ENCODE measurements at regions not wholly inside any gene's neighbourhood (a gene's known extent, or its start where the extent isn't known, plus 50 kb on each side); places are given as distances from the start of the nearest gene placed in this dataset.
A peak's percentile ranks its signal among the peaks of the same experiment; 100 is the strongest.
"Not testable (repeated sequence)": the region's sequence is repeated elsewhere in the genome, so short reads cannot be mapped to it uniquely, and the experiment has no call there.

DNA sequence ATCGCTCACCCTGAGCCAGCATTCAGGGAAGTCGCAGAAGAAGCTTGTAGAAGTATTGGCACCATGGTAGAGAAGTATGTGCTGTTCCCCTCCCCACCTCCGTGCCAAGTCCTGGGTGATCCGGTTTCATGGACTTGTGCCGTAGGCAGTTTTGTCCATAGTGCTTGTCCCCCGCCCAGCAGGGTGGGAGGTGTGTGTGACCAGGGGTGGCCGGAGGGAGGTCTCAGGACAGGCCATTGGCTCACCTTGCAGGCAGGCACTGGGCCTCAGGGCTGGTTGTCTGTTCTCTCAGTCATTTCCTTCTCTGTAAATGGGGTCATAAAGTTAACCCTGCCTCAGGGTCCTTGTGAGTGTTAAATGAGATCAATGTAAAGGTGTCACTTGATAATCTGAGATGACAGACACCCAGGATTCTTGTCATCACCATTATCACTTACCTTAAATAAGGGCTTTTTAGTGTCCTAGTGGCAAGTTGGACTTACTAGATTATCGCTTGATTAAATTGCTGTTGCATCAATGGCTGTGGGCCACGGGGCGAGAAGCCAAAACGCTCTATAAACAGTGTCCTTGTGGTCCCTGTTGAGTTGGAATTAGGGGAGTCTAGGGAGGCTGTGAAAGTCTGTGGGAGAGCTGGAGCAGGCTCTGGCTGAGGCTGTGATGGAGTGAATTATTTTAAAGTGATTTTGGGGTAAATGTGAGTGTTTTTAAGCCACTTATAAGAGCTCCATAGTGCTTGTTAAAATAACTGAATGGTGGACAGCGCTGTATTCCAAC, 130.0 kb downstream of the MRPL57 start:
- not testable (repeated sequence) for H3K27ac ChIP-seq (ENCODE audit: low read depth in 1 of 2, low read length in 1 of 2); DNase-seq (ENCODE audit: low read depth in 6 of 9, low spot score in 9 of 9)
- 89% methylated on average over 12 of the region's 12 CpGs for WGBS

DNA sequence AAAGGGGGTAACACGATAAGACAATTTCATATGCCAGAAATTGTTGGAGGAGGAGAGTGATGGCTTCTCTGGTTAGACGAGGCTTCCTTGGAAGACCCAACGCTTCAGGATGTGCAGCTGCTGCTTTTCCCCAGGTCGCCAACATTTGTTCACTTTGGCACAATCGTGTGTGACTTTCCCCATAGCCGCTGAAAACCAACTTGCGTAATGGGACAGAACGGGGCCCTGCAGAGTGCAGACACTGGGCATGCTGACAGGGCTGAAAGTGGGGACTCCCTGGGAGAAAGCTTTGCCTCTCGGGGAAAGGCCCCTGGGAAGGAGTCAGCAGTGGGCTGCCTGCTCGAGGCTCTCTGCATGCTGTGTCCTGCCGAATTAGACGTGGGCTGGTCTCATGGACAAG, 130.7 kb downstream of the MRPL57 start:
- H3K9me3 ChIP-seq (ENCODE audit: control insufficient read depth in 2 of 2, insufficient read depth in 1 of 2, low read length in 1 of 2); DNase-seq (ENCODE audit: low read depth in 6 of 9, low spot score in 9 of 9); H3K4me3 ChIP-seq (ENCODE audit: low read length in 2 of 2); H3K27ac ChIP-seq (ENCODE audit: low read depth in 1 of 2, low read length in 1 of 2); H3K27me3 ChIP-seq (ENCODE audit: control insufficient read depth in 2 of 2, insufficient read depth in 1 of 2, low read length in 1 of 2); H3K4me1 ChIP-seq (ENCODE audit: control insufficient read depth in 2 of 2, insufficient read depth in 2 of 2, low read length in 2 of 2); H3K36me3 ChIP-seq (ENCODE audit: control insufficient read depth in 2 of 2, insufficient read depth in 2 of 2, low read length in 1 of 2): not testable (repeated sequence)
- 96% methylated on average over 11 of the region's 12 CpGs for WGBS

More for the DNA sequence above, 130.0 kb downstream of the MRPL57 start:
- not testable (repeated sequence) for H3K36me3 ChIP-seq (ENCODE audit: control insufficient read depth in 2 of 2, insufficient read depth in 2 of 2, low read length in 1 of 2); H3K27me3 ChIP-seq (ENCODE audit: control insufficient read depth in 2 of 2, insufficient read depth in 1 of 2, low read length in 1 of 2); H3K4me3 ChIP-seq (ENCODE audit: low read length in 2 of 2); H3K9me3 ChIP-seq (ENCODE audit: control insufficient read depth in 2 of 2, insufficient read depth in 1 of 2, low read length in 1 of 2); H3K4me1 ChIP-seq (ENCODE audit: control insufficient read depth in 2 of 2, insufficient read depth in 2 of 2, low read length in 2 of 2)

DNA sequence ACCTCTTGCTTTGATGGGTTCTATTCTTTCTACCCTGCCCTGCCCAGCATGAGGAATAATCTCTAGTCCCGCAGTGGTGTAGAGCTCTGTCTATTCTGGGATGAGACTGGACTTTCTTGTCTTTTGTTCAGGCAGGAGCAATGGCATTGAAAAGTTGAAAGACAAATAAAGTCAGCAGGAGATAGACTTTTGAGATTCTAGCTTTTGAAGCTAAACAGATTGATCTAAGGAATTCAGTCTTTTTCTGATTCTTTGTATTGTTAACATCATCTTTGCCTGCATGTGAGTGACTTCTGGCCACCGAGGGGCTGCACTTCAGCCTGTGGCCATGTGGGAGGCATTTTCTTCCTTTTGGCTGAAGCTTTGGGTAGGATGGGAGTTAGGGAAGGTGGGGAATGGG, 132.4 kb downstream of the MRPL57 start:
- Histone ChIP-seq H3K27me3 (ENCODE audit: control insufficient read depth in 2 of 2, insufficient read depth in 1 of 2, low read length in 1 of 2) (no peaks in the 10 kb centered on the region), H3K4me3 (ENCODE audit: low read length in 2 of 2) (no peak overlapping the region), H3K4me1 (ENCODE audit: control insufficient read depth in 2 of 2, insufficient read depth in 2 of 2, low read length in 2 of 2) (no peaks in the 10 kb centered on the region), H3K9me3 (ENCODE audit: control insufficient read depth in 2 of 2, insufficient read depth in 1 of 2, low read length in 1 of 2) (no peaks in the 10 kb centered on the region), H3K27ac (ENCODE audit: low read depth in 1 of 2, low read length in 1 of 2) (no peak overlapping the region), H3K36me3 (ENCODE audit: control insufficient read depth in 2 of 2, insufficient read depth in 2 of 2, low read length in 1 of 2) (no peaks in the 10 kb centered on the region)
- no peak for DNase-seq (ENCODE audit: low read depth in 6 of 9, low spot score in 9 of 9)
- WGBS = 96% methylated on average over 2 of the region's 2 CpGs

DNA sequence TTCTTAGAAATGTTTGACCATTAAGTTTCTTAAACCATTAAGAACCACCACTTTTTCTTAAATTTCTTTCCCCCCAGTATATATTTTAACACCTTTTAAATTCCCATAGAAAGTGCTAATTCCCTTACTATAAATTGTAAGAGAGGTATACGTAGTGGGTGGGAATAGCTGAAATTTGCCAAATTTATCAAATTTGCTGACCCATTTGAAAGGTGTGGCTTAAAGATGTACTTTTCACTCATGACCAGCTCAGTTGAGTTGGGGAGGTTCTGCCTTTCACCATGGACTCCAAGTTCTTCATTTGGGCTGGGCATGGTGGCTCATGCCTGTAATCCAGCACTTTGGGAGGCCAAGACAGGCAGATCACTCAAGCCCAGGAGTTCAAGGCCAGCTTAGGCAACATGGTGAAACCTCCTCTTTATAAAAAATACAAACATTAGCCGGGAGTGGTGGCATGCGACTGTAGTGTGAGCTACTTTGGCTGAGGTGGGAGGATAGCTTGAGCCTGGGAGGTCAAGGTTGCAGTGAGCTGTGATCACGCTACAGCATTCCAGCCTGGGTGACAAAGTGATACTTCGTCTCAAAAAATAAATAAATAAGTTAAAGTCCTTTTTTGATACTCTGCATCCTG, 133.2 kb downstream of the MRPL57 start:
- H3K27ac ChIP-seq (ENCODE audit: low read depth in 1 of 2, low read length in 1 of 2) = no peak overlapping the region
- H3K9me3 ChIP-seq (ENCODE audit: control insufficient read depth in 2 of 2, insufficient read depth in 1 of 2, low read length in 1 of 2) = no peaks in the 10 kb centered on the region
- 78% methylated on average over 5 of the region's 5 CpGs for WGBS
- no peaks in the 10 kb centered on the region for H3K36me3 ChIP-seq (ENCODE audit: control insufficient read depth in 2 of 2, insufficient read depth in 2 of 2, low read length in 1 of 2)
- H3K27me3 ChIP-seq (ENCODE audit: control insufficient read depth in 2 of 2, insufficient read depth in 1 of 2, low read length in 1 of 2) = no peaks in the 10 kb centered on the region
- H3K4me1 ChIP-seq (ENCODE audit: control insufficient read depth in 2 of 2, insufficient read depth in 2 of 2, low read length in 2 of 2) = no peaks in the 10 kb centered on the region
- DNase-seq (ENCODE audit: low read depth in 6 of 9, low spot score in 9 of 9) = no peak
- H3K4me3 ChIP-seq (ENCODE audit: low read length in 2 of 2) = no peak overlapping the region

DNA sequence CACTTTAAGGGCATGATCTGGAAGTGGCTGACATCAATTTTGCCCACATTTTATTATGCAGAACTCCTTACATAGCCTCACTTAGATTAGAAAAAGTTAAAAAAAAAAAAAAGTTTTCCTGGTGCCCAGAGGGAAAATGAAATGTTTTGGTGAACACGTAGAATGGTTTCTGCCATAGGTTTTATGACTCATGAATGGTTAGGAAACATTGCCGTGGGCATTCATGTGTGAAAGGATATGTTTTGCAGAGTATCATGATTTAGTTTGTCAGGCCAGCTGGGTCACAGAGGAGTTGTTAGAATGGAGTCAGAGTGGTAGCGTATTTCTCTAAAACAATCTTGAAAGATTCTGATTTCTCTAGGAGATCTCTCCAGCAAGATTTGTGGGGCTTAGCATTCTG, 133.8 kb downstream of the MRPL57 start:
- Histone ChIP-seq H3K36me3 (ENCODE audit: control insufficient read depth in 2 of 2, insufficient read depth in 2 of 2, low read length in 1 of 2) (no peaks in the 10 kb centered on the region), H3K27me3 (ENCODE audit: control insufficient read depth in 2 of 2, insufficient read depth in 1 of 2, low read length in 1 of 2) (no peaks in the 10 kb centered on the region), H3K27ac (ENCODE audit: low read depth in 1 of 2, low read length in 1 of 2) (no peak overlapping the region), H3K4me3 (ENCODE audit: low read length in 2 of 2) (no peak overlapping the region), H3K9me3 (ENCODE audit: control insufficient read depth in 2 of 2, insufficient read depth in 1 of 2, low read length in 1 of 2) (no peaks in the 10 kb centered on the region), H3K4me1 (ENCODE audit: control insufficient read depth in 2 of 2, insufficient read depth in 2 of 2, low read length in 2 of 2) (no peaks in the 10 kb centered on the region)
- DNase-seq (ENCODE audit: low read depth in 6 of 9, low spot score in 9 of 9) = no peak
- WGBS = 64% methylated on average over 3 of the region's 3 CpGs

DNA sequence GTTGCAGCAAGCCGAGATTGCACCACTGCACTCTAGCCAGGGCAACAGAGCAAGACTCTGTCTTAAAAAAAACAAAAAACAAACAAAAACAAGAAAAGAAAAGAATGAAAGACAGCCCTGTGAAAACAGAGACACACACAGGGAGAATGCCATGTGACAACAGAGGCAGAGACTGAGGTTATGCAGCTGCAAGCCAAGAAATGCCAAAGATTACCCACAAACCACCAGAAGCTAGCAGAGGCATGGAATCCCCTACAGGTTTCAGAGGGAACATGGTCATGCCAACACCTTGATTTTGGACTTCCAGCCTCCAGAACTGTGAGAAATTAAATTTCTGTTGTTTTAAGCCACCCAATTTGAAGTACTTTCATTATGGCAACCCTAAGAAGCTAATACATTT, 138.5 kb downstream of the MRPL57 start:
- not testable (repeated sequence) for H3K9me3 ChIP-seq (ENCODE audit: control insufficient read depth in 2 of 2, insufficient read depth in 1 of 2, low read length in 1 of 2); H3K4me1 ChIP-seq (ENCODE audit: control insufficient read depth in 2 of 2, insufficient read depth in 2 of 2, low read length in 2 of 2); H3K27ac ChIP-seq (ENCODE audit: low read depth in 1 of 2, low read length in 1 of 2); H3K4me3 ChIP-seq (ENCODE audit: low read length in 2 of 2); H3K36me3 ChIP-seq (ENCODE audit: control insufficient read depth in 2 of 2, insufficient read depth in 2 of 2, low read length in 1 of 2); H3K27me3 ChIP-seq (ENCODE audit: control insufficient read depth in 2 of 2, insufficient read depth in 1 of 2, low read length in 1 of 2)
- DNase-seq (ENCODE audit: low read depth in 6 of 9, low spot score in 9 of 9) = peak in 2 of 9 donors; percentile 43 to 44
- whole genome bisulfite sequencing = 100% methylated on average over 1 of the region's 1 CpG

DNA sequence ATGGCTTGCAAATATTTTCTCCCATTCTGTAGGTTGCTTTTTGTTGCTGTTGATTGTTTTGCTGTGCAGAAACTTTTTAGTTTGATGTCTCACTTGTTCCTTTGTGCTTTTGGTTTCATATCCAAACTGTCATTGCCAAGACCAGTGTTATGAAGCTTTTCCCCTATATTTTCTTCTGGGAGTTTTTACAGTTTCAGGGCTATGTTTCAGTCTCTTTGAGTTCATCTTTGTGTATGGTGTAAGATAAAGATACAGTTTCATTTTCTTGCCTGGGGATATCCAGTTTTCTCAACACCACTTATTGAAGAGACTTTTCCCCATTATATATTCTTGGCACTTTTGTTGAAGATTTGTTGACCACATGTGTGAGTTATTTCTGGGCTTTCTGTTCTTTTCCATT, 139.9 kb downstream of the MRPL57 start:
- no peaks in the 10 kb centered on the region for H3K36me3 ChIP-seq (ENCODE audit: control insufficient read depth in 2 of 2, insufficient read depth in 2 of 2, low read length in 1 of 2)
- H3K27me3 ChIP-seq (ENCODE audit: control insufficient read depth in 2 of 2, insufficient read depth in 1 of 2, low read length in 1 of 2) = no peaks in the 10 kb centered on the region
- H3K4me1 ChIP-seq (ENCODE audit: control insufficient read depth in 2 of 2, insufficient read depth in 2 of 2, low read length in 2 of 2) = no peaks in the 10 kb centered on the region
- no peaks in the 10 kb centered on the region for H3K9me3 ChIP-seq (ENCODE audit: control insufficient read depth in 2 of 2, insufficient read depth in 1 of 2, low read length in 1 of 2)
- no peak overlapping the region for H3K27ac ChIP-seq (ENCODE audit: low read depth in 1 of 2, low read length in 1 of 2)
- no peak overlapping the region for H3K4me3 ChIP-seq (ENCODE audit: low read length in 2 of 2)
- no peak for DNase-seq (ENCODE audit: low read depth in 6 of 9, low spot score in 9 of 9)

DNA sequence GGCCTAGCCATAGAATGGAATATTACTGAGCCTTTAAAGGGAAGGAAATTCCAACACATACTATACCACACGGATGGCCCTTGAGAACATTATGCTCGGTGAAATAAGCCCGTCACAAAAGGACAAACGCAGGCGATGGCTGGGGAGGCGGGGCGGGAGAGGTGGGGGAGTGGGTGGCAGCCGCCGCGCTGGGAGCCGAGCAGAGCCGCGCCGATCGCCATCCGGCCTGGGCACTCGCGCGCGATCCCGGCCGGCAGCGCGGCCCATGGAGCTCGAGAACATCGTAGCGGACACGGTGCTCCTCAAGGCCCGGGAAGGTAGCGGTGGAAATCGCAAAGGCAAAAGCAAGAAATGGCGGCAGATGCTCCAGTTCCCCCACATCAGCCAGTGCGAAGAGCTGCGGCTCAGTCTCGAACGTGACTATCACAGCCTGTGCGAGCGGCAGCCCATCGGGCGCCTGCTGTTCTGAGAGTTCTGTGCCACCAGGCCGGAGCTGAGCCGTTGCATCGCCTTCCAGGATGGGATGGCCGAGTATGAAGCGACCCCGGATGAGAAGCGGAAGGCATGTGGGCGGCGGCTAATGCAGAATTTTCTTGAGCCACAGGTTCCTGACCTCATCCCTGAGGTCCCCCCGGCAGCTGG, 140.1 kb downstream of the ZDHHC20 start:
- Histone ChIP-seq H3K4me3 (ENCODE audit: low read length in 2 of 2) (no peak overlapping the region), H3K27ac (ENCODE audit: low read depth in 1 of 2, low read length in 1 of 2) (no peak overlapping the region), H3K4me1 (ENCODE audit: control insufficient read depth in 2 of 2, insufficient read depth in 2 of 2, low read length in 2 of 2) (no peaks in the 10 kb centered on the region), H3K9me3 (ENCODE audit: control insufficient read depth in 2 of 2, insufficient read depth in 1 of 2, low read length in 1 of 2) (no peaks in the 10 kb centered on the region), H3K36me3 (ENCODE audit: control insufficient read depth in 2 of 2, insufficient read depth in 2 of 2, low read length in 1 of 2) (no peaks in the 10 kb centered on the region), H3K27me3 (ENCODE audit: control insufficient read depth in 2 of 2, insufficient read depth in 1 of 2, low read length in 1 of 2) (no peaks in the 10 kb centered on the region)
- DNase-seq (ENCODE audit: low read depth in 6 of 9, low spot score in 9 of 9) = no peak
- WGBS = 81% methylated on average over 50 of the region's 50 CpGs

DNA sequence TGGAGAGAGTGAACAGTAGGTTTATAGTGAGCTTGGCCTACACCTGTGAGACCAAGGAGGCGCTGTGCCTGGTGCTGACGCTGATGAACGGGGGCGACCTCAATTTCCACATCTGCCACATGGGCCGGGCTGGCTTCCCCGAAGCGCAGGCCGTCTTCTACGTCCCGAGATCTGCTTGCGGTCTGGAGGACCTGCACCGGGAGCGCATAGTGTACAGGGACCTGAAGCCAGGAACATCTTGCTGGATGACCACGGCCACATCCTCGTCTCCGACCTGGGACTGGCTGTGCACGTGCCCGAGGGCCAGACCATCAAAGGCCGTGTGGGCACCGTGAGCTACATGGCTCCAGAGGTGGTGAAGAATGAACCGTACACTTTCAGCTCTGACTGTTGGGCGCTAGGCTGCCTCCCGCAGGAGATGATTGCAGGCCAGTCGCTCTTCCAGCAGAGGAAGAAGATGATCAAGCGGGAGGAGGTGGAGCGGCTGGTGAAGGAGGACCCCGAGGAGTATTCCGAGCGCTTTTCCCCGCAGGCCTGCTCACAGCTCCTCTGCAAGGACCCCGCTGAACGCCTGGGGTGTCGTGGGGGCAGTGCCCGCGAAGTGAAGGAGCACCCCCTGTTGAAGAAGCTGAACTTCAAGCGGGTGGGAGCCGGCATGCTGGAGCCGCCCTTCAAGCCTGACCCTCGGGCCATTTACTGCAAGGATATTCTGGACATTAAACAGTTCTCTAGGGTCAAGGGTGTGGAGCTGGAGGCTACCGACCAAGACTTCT, 139.0 kb downstream of the ZDHHC20 start:
- H3K36me3 ChIP-seq (ENCODE audit: control insufficient read depth in 2 of 2, insufficient read depth in 2 of 2, low read length in 1 of 2) = no peaks in the 10 kb centered on the region
- no peaks in the 10 kb centered on the region for H3K27me3 ChIP-seq (ENCODE audit: control insufficient read depth in 2 of 2, insufficient read depth in 1 of 2, low read length in 1 of 2)
- no peaks in the 10 kb centered on the region for H3K4me1 ChIP-seq (ENCODE audit: control insufficient read depth in 2 of 2, insufficient read depth in 2 of 2, low read length in 2 of 2)
- no peak for DNase-seq (ENCODE audit: low read depth in 6 of 9, low spot score in 9 of 9)
- H3K4me3 ChIP-seq (ENCODE audit: low read length in 2 of 2) = no peak overlapping the region
- no peaks in the 10 kb centered on the region for H3K9me3 ChIP-seq (ENCODE audit: control insufficient read depth in 2 of 2, insufficient read depth in 1 of 2, low read length in 1 of 2)
- 99% methylated on average over 40 of the region's 40 CpGs for WGBS
- H3K27ac ChIP-seq (ENCODE audit: low read depth in 1 of 2, low read length in 1 of 2) = no peak overlapping the region
